GM23338 (cell line): ENCODE measurements at regions not wholly inside any gene's neighbourhood (a gene's known extent, or its start where the extent isn't known, plus 50 kb on each side); places are given as distances from the start of the nearest gene placed in this dataset.

ENCODE experiments used
- ATAC-seq: fragments of 200-7000 bp; cut with Tn5 transposase; 3 replicates; pipeline ENCODE4 v1.9.1; 2020
- DNase-seq: peaks from one replicate; pipeline ENCODE4 v3.0.0-alpha.2; 2015; ENCODE audit warnings: low spot score
- H2AFZ ChIP-seq: fragments of 200-600 bp; sonication (generic); 2 replicates; pipeline ENCODE4 v1.8.0; 2016; ENCODE audit warnings: antibody characterized with exemption, mild to moderate bottlenecking, moderate library complexity
- H3F3A ChIP-seq: fragments of 200-600 bp; sonication (generic); replicated peaks from 2 replicates; pipeline ENCODE4 v1.8.0; 2017; ENCODE audit warnings: antibody characterized with exemption, mixed run types, low read depth
- H3K27ac ChIP-seq: fragments of 200-600 bp; sonication (generic); 2 replicates; pipeline ENCODE4 v1.6.1; 2016; ENCODE audit warnings: low read depth
- H3K27me3 ChIP-seq: fragments of 200-600 bp; sonication (generic); 2 replicates; pipeline ENCODE4 v1.8.0; 2016; ENCODE audit warnings: mild to moderate bottlenecking, mixed run types, moderate library complexity; ENCODE audit not compliant: insufficient read depth
- H3K36me3 ChIP-seq: fragments of 200-600 bp; sonication (generic); 2 replicates; pipeline ENCODE4 v1.8.0; 2016; ENCODE audit warnings: mild to moderate bottlenecking; ENCODE audit not compliant: insufficient read depth
- H3K4me1 ChIP-seq: fragments of 200-600 bp; sonication (generic); 2 replicates; pipeline ENCODE4 v1.8.0; 2016; ENCODE audit warnings: mild to moderate bottlenecking, moderate library complexity; ENCODE audit not compliant: insufficient read depth
- H3K4me2 ChIP-seq: fragments of 200-600 bp; sonication (generic); 2 replicates; pipeline ENCODE4 v1.7.1; 2017; ENCODE audit warnings: mixed run types
- H3K4me3 ChIP-seq: fragments of 200-600 bp; sonication (generic); 2 replicates; pipeline ENCODE4 v1.6.1; 2016; ENCODE audit warnings: mixed run types
- H3K79me2 ChIP-seq: fragments of 200-600 bp; sonication (generic); replicated peaks from 2 replicates; pipeline ENCODE4 v1.8.0; 2017; ENCODE audit warnings: mild to moderate bottlenecking; ENCODE audit not compliant: insufficient read depth
- H3K9me2 ChIP-seq: fragments of 200-600 bp; sonication (generic); 2 replicates; pipeline ENCODE4 v1.8.0; 2017; ENCODE audit not compliant: insufficient read depth
- H4K20me1 ChIP-seq: fragments of 200-600 bp; sonication (generic); replicated peaks from 2 replicates; pipeline ENCODE4 v1.8.0; 2017; ENCODE audit warnings: mild to moderate bottlenecking; ENCODE audit not compliant: insufficient read depth
- H3K27ac Mint-ChIP-seq: 2 replicates; pipeline ENCODE4 v1.8.0; 2020; ENCODE audit warnings: inconsistent platforms, mild to moderate bottlenecking, moderate library complexity, mixed read lengths
- H3K27me3 Mint-ChIP-seq: 3 replicates; pipeline ENCODE4 v1.8.0; 2022; ENCODE audit warnings: low read depth, mild to moderate bottlenecking, moderate library complexity, mixed read lengths, inconsistent platforms; ENCODE audit not compliant: insufficient read depth, poor library complexity
- H3K36me3 Mint-ChIP-seq: 3 replicates; pipeline ENCODE4 v1.8.0; 2021; ENCODE audit warnings: low read depth, mild to moderate bottlenecking, inconsistent platforms, moderate library complexity, mixed read lengths
- H3K4me1 Mint-ChIP-seq: 3 replicates; pipeline ENCODE4 v1.8.0; 2020; ENCODE audit warnings: mild to moderate bottlenecking, inconsistent platforms, mixed read lengths
- H3K4me3 Mint-ChIP-seq: 3 replicates; pipeline ENCODE4 v1.8.0; 2021; ENCODE audit warnings: moderate library complexity, mild to moderate bottlenecking, inconsistent platforms, mixed read lengths
- H3K9me3 Mint-ChIP-seq: 3 replicates; pipeline ENCODE4 v1.8.0; 2020; ENCODE audit warnings: moderate library complexity, mild to moderate bottlenecking, inconsistent platforms, mixed read lengths
- CREB1 ChIP-seq: fragments of 250-450 bp; sonication (Bioruptor Pico); IDR thresholded peaks from 2 replicates; pipeline ENCODE4 v1.5.0; 2020; ENCODE audit warnings: low read depth, mild to moderate bottlenecking, moderate library complexity
- EZH2 ChIP-seq: fragments of 200-600 bp; sonication (generic); IDR thresholded peaks from one replicate; pipeline ENCODE4 v1.8.0; 2017; ENCODE audit warnings: antibody characterized with exemption, mild to moderate bottlenecking, low read depth; ENCODE audit not compliant: unreplicated experiment
- EZH2phosphoT487 ChIP-seq: fragments of 200-600 bp; sonication (generic); IDR thresholded peaks from one replicate; pipeline ENCODE4 v1.8.1; 2018; ENCODE audit warnings: antibody characterized with exemption; ENCODE audit not compliant: unreplicated experiment
- JUNB ChIP-seq: IDR thresholded peaks from one replicate; pipeline ENCODE4 v1.6.1; 2016; ENCODE audit warnings: antibody characterized with exemption; ENCODE audit not compliant: unreplicated experiment
- NANOG ChIP-seq: IDR thresholded peaks from 2 replicates; pipeline ENCODE4 v1.6.1; 2016; ENCODE audit warnings: antibody characterized with exemption, borderline replicate concordance
- POLR2AphosphoS5 ChIP-seq: IDR thresholded peaks from 2 replicates; pipeline ENCODE4 v1.6.1; 2016; ENCODE audit warnings: antibody characterized with exemption, low read depth
- STAT1 ChIP-seq: IDR thresholded peaks from one replicate; pipeline ENCODE4 v1.6.1; 2016; ENCODE audit warnings: antibody characterized with exemption; ENCODE audit not compliant: unreplicated experiment
- ZNF114 ChIP-seq: fragments of 250-450 bp; sonication (Bioruptor Pico); IDR thresholded peaks from 2 replicates; pipeline ENCODE4 v1.5.0; 2020; ENCODE audit warnings: mild to moderate bottlenecking, moderate library complexity
- ZNF331 ChIP-seq: fragments of 250-450 bp; sonication (Bioruptor Pico); IDR thresholded peaks from 2 replicates; pipeline ENCODE4 v1.5.0; 2020; ENCODE audit warnings: low read depth, mild to moderate bottlenecking, moderate library complexity
- TF ChIP-seq, protein P1 (sequence below): fragments of 250-450 bp; sonication (Bioruptor Pico); IDR thresholded peaks from 2 replicates; pipeline ENCODE4 v1.5.0; 2020; ENCODE audit warnings: mild to moderate bottlenecking, moderate library complexity
- TF ChIP-seq, protein P2 (sequence below): IDR thresholded peaks from 2 replicates; pipeline ENCODE4 v1.6.1; 2016; ENCODE audit warnings: antibody characterized with exemption
- TF ChIP-seq, protein P3 (sequence below), 2 experiments: fragments of 200-600 bp in 1 of 2; sonication (generic) in 1 of 2; conservative IDR thresholded peaks; 2 replicates each; pipeline versions ENCODE4 v1.5.1 to v1.6.1; 2016 to 2017; ENCODE audit warnings: antibody characterized with exemption in 2 of 2, low read depth in 2 of 2, mild to moderate bottlenecking in 2 of 2, moderate library complexity in 1 of 2
- TF ChIP-seq, protein P4 (sequence below): IDR thresholded peaks from one replicate; pipeline ENCODE4 v1.6.1; 2018; ENCODE audit warnings: antibody characterized with exemption; ENCODE audit not compliant: unreplicated experiment

DNA sequence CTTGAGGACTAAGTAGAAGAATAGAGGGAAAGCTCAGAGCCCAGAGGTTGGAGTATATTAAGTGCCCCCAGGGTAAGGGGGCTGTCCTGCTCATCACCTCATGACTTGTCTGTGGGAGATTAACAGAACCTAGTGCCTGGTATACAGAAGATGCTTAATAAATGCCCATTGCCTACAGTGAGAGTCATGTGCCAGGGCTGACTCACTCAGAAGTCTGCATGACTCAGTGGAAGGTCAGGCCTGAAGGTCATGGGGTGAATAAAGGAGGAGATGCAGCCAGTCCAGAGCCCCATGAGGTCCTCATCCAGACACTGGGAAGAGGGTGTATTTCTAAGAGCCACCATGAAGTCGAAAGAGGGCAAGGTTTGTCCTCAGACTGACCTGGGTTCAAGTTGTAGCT is 62.5 kb upstream of the TLE3 start:
- H3K4me2 ChIP-seq, result no peak overlapping the region
- no peak overlapping the region for H3K4me3 ChIP-seq
- no peaks in the 10 kb centered on the region for H3K9me3 Mint-ChIP-seq
- no peaks in the 10 kb centered on the region for H3K9me2 ChIP-seq
- ATAC-seq, result no peak
- no peaks in the 10 kb centered on the region for H4K20me1 ChIP-seq
- no peaks in the 10 kb centered on the region for H3K27me3 ChIP-seq
- H2AFZ ChIP-seq, result no peak overlapping the region
- no peaks in the 10 kb centered on the region for H3K79me2 ChIP-seq
- H3K27ac Mint-ChIP-seq, result no peak overlapping the region
- H3F3A ChIP-seq, result no peaks in the 10 kb centered on the region
- H3K27me3 Mint-ChIP-seq, result peaks cover 5% of the 10 kb centered on the region
- TF ChIP-seq POLR2AphosphoS5, result no peak
- TF ChIP-seq, protein P1, sequence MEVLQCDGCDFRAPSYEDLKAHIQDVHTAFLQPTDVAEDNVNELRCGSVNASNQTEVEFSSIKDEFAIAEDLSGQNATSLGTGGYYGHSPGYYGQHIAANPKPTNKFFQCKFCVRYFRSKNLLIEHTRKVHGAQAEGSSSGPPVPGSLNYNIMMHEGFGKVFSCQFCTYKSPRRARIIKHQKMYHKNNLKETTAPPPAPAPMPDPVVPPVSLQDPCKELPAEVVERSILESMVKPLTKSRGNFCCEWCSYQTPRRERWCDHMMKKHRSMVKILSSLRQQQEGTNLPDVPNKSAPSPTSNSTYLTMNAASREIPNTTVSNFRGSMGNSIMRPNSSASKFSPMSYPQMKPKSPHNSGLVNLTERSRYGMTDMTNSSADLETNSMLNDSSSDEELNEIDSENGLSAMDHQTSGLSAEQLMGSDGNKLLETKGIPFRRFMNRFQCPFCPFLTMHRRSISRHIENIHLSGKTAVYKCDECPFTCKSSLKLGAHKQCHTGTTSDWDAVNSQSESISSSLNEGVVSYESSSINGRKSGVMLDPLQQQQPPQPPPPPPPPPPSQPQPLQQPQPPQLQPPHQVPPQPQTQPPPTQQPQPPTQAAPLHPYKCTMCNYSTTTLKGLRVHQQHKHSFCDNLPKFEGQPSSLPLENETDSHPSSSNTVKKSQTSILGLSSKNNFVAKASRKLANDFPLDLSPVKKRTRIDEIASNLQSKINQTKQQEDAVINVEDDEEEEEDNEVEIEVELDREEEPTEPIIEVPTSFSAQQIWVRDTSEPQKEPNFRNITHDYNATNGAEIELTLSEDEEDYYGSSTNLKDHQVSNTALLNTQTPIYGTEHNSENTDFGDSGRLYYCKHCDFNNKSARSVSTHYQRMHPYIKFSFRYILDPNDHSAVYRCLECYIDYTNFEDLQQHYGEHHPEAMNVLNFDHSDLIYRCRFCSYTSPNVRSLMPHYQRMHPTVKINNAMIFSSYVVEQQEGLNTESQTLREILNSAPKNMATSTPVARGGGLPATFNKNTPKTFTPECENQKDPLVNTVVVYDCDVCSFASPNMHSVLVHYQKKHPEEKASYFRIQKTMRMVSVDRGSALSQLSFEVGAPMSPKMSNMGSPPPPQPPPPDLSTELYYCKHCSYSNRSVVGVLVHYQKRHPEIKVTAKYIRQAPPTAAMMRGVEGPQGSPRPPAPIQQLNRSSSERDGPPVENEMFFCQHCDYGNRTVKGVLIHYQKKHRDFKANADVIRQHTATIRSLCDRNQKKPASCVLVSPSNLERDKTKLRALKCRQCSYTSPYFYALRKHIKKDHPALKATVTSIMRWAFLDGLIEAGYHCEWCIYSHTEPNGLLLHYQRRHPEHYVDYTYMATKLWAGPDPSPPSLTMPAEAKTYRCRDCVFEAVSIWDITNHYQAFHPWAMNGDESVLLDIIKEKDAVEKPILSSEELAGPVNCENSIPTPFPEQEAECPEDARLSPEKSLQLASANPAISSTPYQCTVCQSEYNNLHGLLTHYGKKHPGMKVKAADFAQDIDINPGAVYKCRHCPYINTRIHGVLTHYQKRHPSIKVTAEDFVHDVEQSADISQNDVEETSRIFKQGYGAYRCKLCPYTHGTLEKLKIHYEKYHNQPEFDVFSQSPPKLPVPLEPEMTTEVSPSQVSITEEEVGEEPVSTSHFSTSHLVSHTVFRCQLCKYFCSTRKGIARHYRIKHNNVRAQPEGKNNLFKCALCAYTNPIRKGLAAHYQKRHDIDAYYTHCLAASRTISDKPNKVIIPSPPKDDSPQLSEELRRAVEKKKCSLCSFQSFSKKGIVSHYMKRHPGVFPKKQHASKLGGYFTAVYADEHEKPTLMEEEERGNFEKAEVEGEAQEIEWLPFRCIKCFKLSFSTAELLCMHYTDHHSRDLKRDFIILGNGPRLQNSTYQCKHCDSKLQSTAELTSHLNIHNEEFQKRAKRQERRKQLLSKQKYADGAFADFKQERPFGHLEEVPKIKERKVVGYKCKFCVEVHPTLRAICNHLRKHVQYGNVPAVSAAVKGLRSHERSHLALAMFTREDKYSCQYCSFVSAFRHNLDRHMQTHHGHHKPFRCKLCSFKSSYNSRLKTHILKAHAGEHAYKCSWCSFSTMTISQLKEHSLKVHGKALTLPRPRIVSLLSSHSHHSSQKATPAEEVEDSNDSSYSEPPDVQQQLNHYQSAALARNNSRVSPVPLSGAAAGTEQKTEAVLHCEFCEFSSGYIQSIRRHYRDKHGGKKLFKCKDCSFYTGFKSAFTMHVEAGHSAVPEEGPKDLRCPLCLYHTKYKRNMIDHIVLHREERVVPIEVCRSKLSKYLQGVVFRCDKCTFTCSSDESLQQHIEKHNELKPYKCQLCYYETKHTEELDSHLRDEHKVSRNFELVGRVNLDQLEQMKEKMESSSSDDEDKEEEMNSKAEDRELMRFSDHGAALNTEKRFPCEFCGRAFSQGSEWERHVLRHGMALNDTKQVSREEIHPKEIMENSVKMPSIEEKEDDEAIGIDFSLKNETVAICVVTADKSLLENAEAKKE, result no peak
- no peak for TF ChIP-seq ZNF114
- TF ChIP-seq, protein P2, sequence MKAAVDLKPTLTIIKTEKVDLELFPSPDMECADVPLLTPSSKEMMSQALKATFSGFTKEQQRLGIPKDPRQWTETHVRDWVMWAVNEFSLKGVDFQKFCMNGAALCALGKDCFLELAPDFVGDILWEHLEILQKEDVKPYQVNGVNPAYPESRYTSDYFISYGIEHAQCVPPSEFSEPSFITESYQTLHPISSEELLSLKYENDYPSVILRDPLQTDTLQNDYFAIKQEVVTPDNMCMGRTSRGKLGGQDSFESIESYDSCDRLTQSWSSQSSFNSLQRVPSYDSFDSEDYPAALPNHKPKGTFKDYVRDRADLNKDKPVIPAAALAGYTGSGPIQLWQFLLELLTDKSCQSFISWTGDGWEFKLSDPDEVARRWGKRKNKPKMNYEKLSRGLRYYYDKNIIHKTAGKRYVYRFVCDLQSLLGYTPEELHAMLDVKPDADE, result no peak
- no peak for TF ChIP-seq EZH2
- TF ChIP-seq STAT1, result no peak
- no peak for TF ChIP-seq JUNB
- TF ChIP-seq EZH2phosphoT487, result no peak
- TF ChIP-seq ZNF331, result no peak
- TF ChIP-seq, protein P3, sequence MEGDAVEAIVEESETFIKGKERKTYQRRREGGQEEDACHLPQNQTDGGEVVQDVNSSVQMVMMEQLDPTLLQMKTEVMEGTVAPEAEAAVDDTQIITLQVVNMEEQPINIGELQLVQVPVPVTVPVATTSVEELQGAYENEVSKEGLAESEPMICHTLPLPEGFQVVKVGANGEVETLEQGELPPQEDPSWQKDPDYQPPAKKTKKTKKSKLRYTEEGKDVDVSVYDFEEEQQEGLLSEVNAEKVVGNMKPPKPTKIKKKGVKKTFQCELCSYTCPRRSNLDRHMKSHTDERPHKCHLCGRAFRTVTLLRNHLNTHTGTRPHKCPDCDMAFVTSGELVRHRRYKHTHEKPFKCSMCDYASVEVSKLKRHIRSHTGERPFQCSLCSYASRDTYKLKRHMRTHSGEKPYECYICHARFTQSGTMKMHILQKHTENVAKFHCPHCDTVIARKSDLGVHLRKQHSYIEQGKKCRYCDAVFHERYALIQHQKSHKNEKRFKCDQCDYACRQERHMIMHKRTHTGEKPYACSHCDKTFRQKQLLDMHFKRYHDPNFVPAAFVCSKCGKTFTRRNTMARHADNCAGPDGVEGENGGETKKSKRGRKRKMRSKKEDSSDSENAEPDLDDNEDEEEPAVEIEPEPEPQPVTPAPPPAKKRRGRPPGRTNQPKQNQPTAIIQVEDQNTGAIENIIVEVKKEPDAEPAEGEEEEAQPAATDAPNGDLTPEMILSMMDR (conservative IDR thresholded peaks at IDR 0.05; ENCODE audit: low read depth in 2 of 2), result no peak
- no peak for TF ChIP-seq CREB1
- no peak for TF ChIP-seq NANOG
- TF ChIP-seq, protein P4, sequence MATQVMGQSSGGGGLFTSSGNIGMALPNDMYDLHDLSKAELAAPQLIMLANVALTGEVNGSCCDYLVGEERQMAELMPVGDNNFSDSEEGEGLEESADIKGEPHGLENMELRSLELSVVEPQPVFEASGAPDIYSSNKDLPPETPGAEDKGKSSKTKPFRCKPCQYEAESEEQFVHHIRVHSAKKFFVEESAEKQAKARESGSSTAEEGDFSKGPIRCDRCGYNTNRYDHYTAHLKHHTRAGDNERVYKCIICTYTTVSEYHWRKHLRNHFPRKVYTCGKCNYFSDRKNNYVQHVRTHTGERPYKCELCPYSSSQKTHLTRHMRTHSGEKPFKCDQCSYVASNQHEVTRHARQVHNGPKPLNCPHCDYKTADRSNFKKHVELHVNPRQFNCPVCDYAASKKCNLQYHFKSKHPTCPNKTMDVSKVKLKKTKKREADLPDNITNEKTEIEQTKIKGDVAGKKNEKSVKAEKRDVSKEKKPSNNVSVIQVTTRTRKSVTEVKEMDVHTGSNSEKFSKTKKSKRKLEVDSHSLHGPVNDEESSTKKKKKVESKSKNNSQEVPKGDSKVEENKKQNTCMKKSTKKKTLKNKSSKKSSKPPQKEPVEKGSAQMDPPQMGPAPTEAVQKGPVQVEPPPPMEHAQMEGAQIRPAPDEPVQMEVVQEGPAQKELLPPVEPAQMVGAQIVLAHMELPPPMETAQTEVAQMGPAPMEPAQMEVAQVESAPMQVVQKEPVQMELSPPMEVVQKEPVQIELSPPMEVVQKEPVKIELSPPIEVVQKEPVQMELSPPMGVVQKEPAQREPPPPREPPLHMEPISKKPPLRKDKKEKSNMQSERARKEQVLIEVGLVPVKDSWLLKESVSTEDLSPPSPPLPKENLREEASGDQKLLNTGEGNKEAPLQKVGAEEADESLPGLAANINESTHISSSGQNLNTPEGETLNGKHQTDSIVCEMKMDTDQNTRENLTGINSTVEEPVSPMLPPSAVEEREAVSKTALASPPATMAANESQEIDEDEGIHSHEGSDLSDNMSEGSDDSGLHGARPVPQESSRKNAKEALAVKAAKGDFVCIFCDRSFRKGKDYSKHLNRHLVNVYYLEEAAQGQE, result no peak
- no peaks in the 10 kb centered on the region for H3K36me3 Mint-ChIP-seq
- H3K4me1 ChIP-seq, result no peaks in the 10 kb centered on the region
- H3K36me3 ChIP-seq, result no peaks in the 10 kb centered on the region
- peaks cover 3% of the 10 kb centered on the region; the same call in 2 of the 3 replicates for H3K4me1 Mint-ChIP-seq
- no peak for DNase-seq
- no peak overlapping the region for H3K4me3 Mint-ChIP-seq
- no peak overlapping the region for H3K27ac ChIP-seq
